Trophoblast cell (in vitro differentiated cells and primary cell): ENCODE measurements at regions not wholly inside any gene's neighbourhood (a gene's known extent, or its start where the extent isn't known, plus 50 kb on each side); places are given as distances from the start of the nearest gene placed in this dataset.
"Not testable (repeated sequence)": the region's sequence is repeated elsewhere in the genome, so short reads cannot be mapped to it uniquely, and the experiment has no call there.

Experiments used
- DNase-seq, 2 donors: peaks; one replicate each; pipeline ENCODE4 v3.0.0-alpha.2; 2016
- H2AFZ ChIP-seq: 2 replicates; pipeline ENCODE4 v1.6.1; 2013; ENCODE audit warnings: low read length, moderate library complexity, mild to moderate bottlenecking; ENCODE audit not compliant: insufficient read depth, poor library complexity
- H2AK5ac ChIP-seq: 2 replicates; pipeline ENCODE4 v1.6.1; 2013; ENCODE audit warnings: mild to moderate bottlenecking, low read length
- H2BK120ac ChIP-seq: 2 replicates; pipeline ENCODE4 v1.6.1; 2013; ENCODE audit warnings: low read length, mild to moderate bottlenecking, moderate library complexity; ENCODE audit not compliant: insufficient read depth, poor library complexity
- H2BK12ac ChIP-seq: 2 replicates; pipeline ENCODE4 v1.6.1; 2013; ENCODE audit warnings: mild to moderate bottlenecking, low read length, moderate library complexity
- H2BK5ac ChIP-seq: 2 replicates; pipeline ENCODE4 v1.6.1; 2013; ENCODE audit warnings: low read length, low read depth, moderate library complexity, mild to moderate bottlenecking; ENCODE audit not compliant: poor library complexity
- H3K14ac ChIP-seq: 2 replicates; pipeline ENCODE4 v1.6.1; 2013; ENCODE audit warnings: mild to moderate bottlenecking, low read length
- H3K18ac ChIP-seq: 2 replicates; pipeline ENCODE4 v1.6.1; 2013; ENCODE audit warnings: mild to moderate bottlenecking, low read length
- H3K23ac ChIP-seq: 2 replicates; pipeline ENCODE4 v1.6.1; 2013; ENCODE audit warnings: low read length
- H3K27ac ChIP-seq: 2 replicates; pipeline ENCODE4 v1.5.1; 2013; ENCODE audit warnings: low read depth, mild to moderate bottlenecking, inconsistent platforms, low read length, moderate library complexity
- H3K27me3 ChIP-seq: 2 replicates; pipeline ENCODE4 v1.6.1; 2013; ENCODE audit warnings: inconsistent platforms, mild to moderate bottlenecking, low read length, moderate library complexity; ENCODE audit not compliant: insufficient read depth
- H3K36me3 ChIP-seq, 2 experiments: 1 replicate in 1 of 2; 2 replicates in 1 of 2; pipeline ENCODE4 v1.6.1; 2013; ENCODE audit warnings: low read length in 2 of 2, mild to moderate bottlenecking in 2 of 2, moderate library complexity in 1 of 2; ENCODE audit not compliant: insufficient read depth in 2 of 2, control insufficient read depth in 1 of 2
- H3K4ac ChIP-seq: 2 replicates; pipeline ENCODE4 v1.6.1; 2013; ENCODE audit warnings: low read depth, mild to moderate bottlenecking, low read length, moderate library complexity
- H3K4me1 ChIP-seq, 2 experiments: 1 replicate in 1 of 2; 2 replicates in 1 of 2; pipeline ENCODE4 v1.6.1; 2013; ENCODE audit warnings: low read length in 2 of 2, mild to moderate bottlenecking in 2 of 2, moderate library complexity in 1 of 2; ENCODE audit not compliant: insufficient read depth in 2 of 2, control insufficient read depth in 1 of 2
- H3K4me2 ChIP-seq: 2 replicates; pipeline ENCODE4 v1.6.1; 2013; ENCODE audit warnings: inconsistent platforms, mild to moderate bottlenecking, low read length, moderate library complexity
- H3K4me3 ChIP-seq: 2 replicates; pipeline ENCODE4 v1.5.1; 2013; ENCODE audit warnings: mild to moderate bottlenecking, low read depth, low read length, inconsistent platforms
- H3K79me1 ChIP-seq: one replicate; pipeline ENCODE4 v1.6.1; 2013; ENCODE audit warnings: low read length
- H3K79me2 ChIP-seq: 2 replicates; pipeline ENCODE4 v1.6.1; 2013; ENCODE audit warnings: low read length, mild to moderate bottlenecking; ENCODE audit not compliant: control insufficient read depth, insufficient read depth, poor library complexity
- H3K9ac ChIP-seq: 2 replicates; pipeline ENCODE4 v1.6.1; 2013; ENCODE audit warnings: mild to moderate bottlenecking, low read length
- H3K9me3 ChIP-seq: 2 replicates; pipeline ENCODE4 v1.6.1; 2013; ENCODE audit warnings: low read depth, mild to moderate bottlenecking, control low read depth, inconsistent platforms, low read length; ENCODE audit not compliant: insufficient read depth
- H4K12ac ChIP-seq: 2 replicates; pipeline ENCODE4 v1.6.1; 2013; ENCODE audit warnings: low read depth, mild to moderate bottlenecking, low read length, moderate library complexity
- H4K8ac ChIP-seq: 2 replicates; pipeline ENCODE4 v1.6.1; 2013; ENCODE audit warnings: low read depth, mild to moderate bottlenecking, low read length, moderate library complexity
- H4K91ac ChIP-seq: one replicate; pipeline ENCODE4 v1.6.1; 2013; ENCODE audit warnings: low read depth, mild to moderate bottlenecking, low read length, moderate library complexity
- WGBS: extraction: QIAGEN DNeasy Blood & Tissue Kit; methylation state at CpG from one replicate; pipeline ENCODE4 v1.1.7; 2013; ENCODE audit warnings: missing lambda C conversion rate; ENCODE audit not compliant: insufficient read length, insufficient coverage; ENCODE audit errors: extremely low coverage; 5-methylcytosine and 5-hydroxymethylcytosine counted together

- H3K27me3 ChIP-seq: no peaks in the 10 kb centered on the region
- H3K9me3 ChIP-seq: peaks cover 1% of the 10 kb centered on the region
- H3K79me2 ChIP-seq: no peaks in the 10 kb centered on the region
- H4K8ac ChIP-seq: no peak overlapping the region
- H3K79me1 ChIP-seq: no peaks in the 10 kb centered on the region
- H2AFZ ChIP-seq: no peak overlapping the region
- no peaks in the 10 kb centered on the region for H3K4me1 ChIP-seq
- no peak overlapping the region for H3K9ac ChIP-seq
- H4K91ac ChIP-seq: no peak overlapping the region
- no peaks in the 10 kb centered on the region for H3K36me3 ChIP-seq
- no peak overlapping the region for H3K23ac ChIP-seq
- no peak overlapping the region for H4K12ac ChIP-seq
- no peak overlapping the region for H3K27ac ChIP-seq
- H3K4ac ChIP-seq: no peak overlapping the region
- no peak overlapping the region for H3K4me2 ChIP-seq
- H2BK120ac ChIP-seq: no peak overlapping the region
- no peak overlapping the region for H3K18ac ChIP-seq
- H2BK5ac ChIP-seq: no peak overlapping the region
- H2AK5ac ChIP-seq: no peak overlapping the region
- DNase-seq: no peak
- no CpG with 5 or more reads among the region's 28 CpGs for WGBS
- no peak overlapping the region for H3K4me3 ChIP-seq
- no peak overlapping the region for H3K14ac ChIP-seq
- H2BK12ac ChIP-seq: no peak overlapping the region
These were observed 114.2 kb upstream of the ZNF236 start for GRCh38 chr18:76708071-76708721.

- Histone ChIP-seq H4K8ac (no peak overlapping the region), H2BK12ac (no peak overlapping the region)
These were observed 114.8 kb upstream of the ZNF236 start for GRCh38 chr18:76707534-76707933.

GRCh38 chr18:76704589-76704988 lies 117.8 kb upstream of the ZNF236 start:
- not testable (repeated sequence) for H3K27ac ChIP-seq, H3K27me3 ChIP-seq, H3K18ac ChIP-seq

More at GRCh38 chr18:76707534-76707933, 114.8 kb upstream of the ZNF236 start:
- Histone ChIP-seq H3K79me1 (no peaks in the 10 kb centered on the region), H2AK5ac (no peak overlapping the region), H3K4me2 (no peak overlapping the region), H2AFZ (no peak overlapping the region), H3K27me3 (no peaks in the 10 kb centered on the region), H3K18ac (no peak overlapping the region), H3K4me3 (no peak overlapping the region), H3K14ac (no peak overlapping the region), H2BK5ac (no peak overlapping the region), H3K79me2 (no peaks in the 10 kb centered on the region), H3K9me3 (peaks cover 1% of the 10 kb centered on the region), H3K23ac (no peak overlapping the region), H3K36me3 (no peaks in the 10 kb centered on the region), H3K4ac (no peak overlapping the region), H2BK120ac (no peak overlapping the region), H4K91ac (no peak overlapping the region), H3K4me1 (no peaks in the 10 kb centered on the region), H3K27ac (no peak overlapping the region), H3K9ac (no peak overlapping the region), H4K12ac (no peak overlapping the region)
- DNase-seq: no peak
- no CpG with 5 or more reads among the region's 7 CpGs for WGBS

GRCh38 chr18:76699923-76700322 lies 122.4 kb upstream of the ZNF236 start:
- H3K14ac ChIP-seq: no peak overlapping the region
- no peak overlapping the region for H3K9ac ChIP-seq
- no peaks in the 10 kb centered on the region for H3K79me2 ChIP-seq
- H2AFZ ChIP-seq: no peak overlapping the region
- no peak overlapping the region for H4K8ac ChIP-seq
- no peak overlapping the region for H2AK5ac ChIP-seq
- WGBS: 100% methylated on average over 1 of the region's 11 CpGs
- no peak overlapping the region for H3K18ac ChIP-seq
- no peak for DNase-seq
- H3K4me3 ChIP-seq: no peak overlapping the region
- no peaks in the 10 kb centered on the region for H3K79me1 ChIP-seq
- no peak overlapping the region for H3K4ac ChIP-seq
- no peak overlapping the region for H3K27ac ChIP-seq
- no peaks in the 10 kb centered on the region for H3K9me3 ChIP-seq
- H3K4me1 ChIP-seq: peaks cover 3 to 8% of the 10 kb centered on the region in 2 experiments
- no peak overlapping the region for H4K12ac ChIP-seq
- no peak overlapping the region for H2BK12ac ChIP-seq
- no peaks in the 10 kb centered on the region for H3K27me3 ChIP-seq
- H3K36me3 ChIP-seq: no peaks in the 10 kb centered on the region
- H3K4me2 ChIP-seq: no peak overlapping the region
- no peak overlapping the region for H4K91ac ChIP-seq
- no peak overlapping the region for H2BK120ac ChIP-seq
- no peak overlapping the region for H2BK5ac ChIP-seq
- H3K23ac ChIP-seq: no peak overlapping the region

More at GRCh38 chr18:76704589-76704988, 117.8 kb upstream of the ZNF236 start:
- not testable (repeated sequence) for H3K23ac ChIP-seq, H3K14ac ChIP-seq, H3K4ac ChIP-seq, H2BK120ac ChIP-seq, H4K91ac ChIP-seq, H3K9ac ChIP-seq, H3K79me1 ChIP-seq, H2BK5ac ChIP-seq, H2BK12ac ChIP-seq, H3K4me3 ChIP-seq, H2AFZ ChIP-seq, H3K9me3 ChIP-seq, H4K12ac ChIP-seq, H3K4me2 ChIP-seq, H4K8ac ChIP-seq, H2AK5ac ChIP-seq, H3K36me3 ChIP-seq, H3K79me2 ChIP-seq, DNase-seq, H3K4me1 ChIP-seq
- no CpG with 5 or more reads among the region's 4 CpGs for WGBS
